T-helper 17 cell (primary cell): ENCODE measurements at regions not wholly inside any gene's neighbourhood (a gene's known extent, or its start where the extent isn't known, plus 50 kb on each side); places are given as distances from the start of the nearest gene placed in this dataset.

Experiments used
- ATAC-seq: fragments of 150-1000 bp; cut with Tn5 transposase; 2 replicates; pipeline ENCODE4 v1.10.0; 2021; ENCODE audit warnings: mild to moderate bottlenecking, moderate library complexity
- DNase-seq, 3 donors: peaks; one replicate each; pipeline versions ENCODE4 v3.0.0 to v3.0.0-alpha.2; 2020 to 2021
- H3K9me3 ChIP-seq: one replicate; pipeline ENCODE4 v1.7.0; 2013; ENCODE audit warnings: low read length, mild to moderate bottlenecking; ENCODE audit not compliant: control insufficient read depth, poor library complexity, severe bottlenecking
- H3K27ac Mint-ChIP-seq: one replicate; pipeline ENCODE4 v1.8.0; 2022; ENCODE audit warnings: mild to moderate bottlenecking, moderate library complexity, mixed read lengths
- H3K27me3 Mint-ChIP-seq: one replicate; pipeline ENCODE4 v1.8.0; 2022; ENCODE audit warnings: mixed read lengths
- H3K36me3 Mint-ChIP-seq: one replicate; pipeline ENCODE4 v1.8.0; 2022; ENCODE audit warnings: low read depth, mixed read lengths
- H3K4me1 Mint-ChIP-seq: one replicate; pipeline ENCODE4 v1.8.0; 2022; ENCODE audit warnings: mild to moderate bottlenecking, mixed read lengths
- H3K4me3 Mint-ChIP-seq: one replicate; pipeline ENCODE4 v1.8.0; 2022; ENCODE audit warnings: mild to moderate bottlenecking, moderate library complexity, mixed read lengths

DNA sequence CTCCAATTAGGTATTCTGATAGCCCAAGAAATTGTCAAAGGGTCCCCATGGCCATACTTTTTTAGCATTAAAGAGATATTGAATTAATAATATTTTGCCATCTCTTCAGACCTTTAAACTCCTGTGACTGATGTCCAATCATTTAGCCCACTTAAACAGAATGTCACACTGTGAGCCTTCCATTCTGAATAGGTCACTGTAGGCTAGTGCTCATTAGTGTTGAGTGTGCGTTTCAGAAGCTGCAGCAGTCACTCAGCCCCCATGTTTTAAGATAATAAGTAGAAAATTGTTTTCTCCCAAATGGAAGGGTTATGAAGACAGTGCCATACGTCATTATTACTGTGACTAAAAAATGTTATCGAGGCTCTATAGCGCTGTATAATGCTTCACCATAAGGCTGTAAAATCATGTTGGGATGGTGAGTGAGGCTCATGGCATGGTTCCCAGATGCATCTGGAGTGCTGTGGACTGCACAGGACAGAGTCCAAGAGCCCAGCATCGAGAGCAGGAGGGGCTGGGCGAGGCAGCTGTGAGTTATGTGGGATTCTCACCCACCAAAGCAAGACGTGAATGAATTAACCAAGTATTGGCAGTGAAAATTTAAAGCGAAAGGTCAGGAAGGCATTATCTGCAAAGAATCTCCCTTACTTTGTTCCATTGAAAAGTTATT, 2112.9 kb upstream of the WWC1 start:
- no peaks in the 10 kb centered on the region for H3K4me1 Mint-ChIP-seq

DNA sequence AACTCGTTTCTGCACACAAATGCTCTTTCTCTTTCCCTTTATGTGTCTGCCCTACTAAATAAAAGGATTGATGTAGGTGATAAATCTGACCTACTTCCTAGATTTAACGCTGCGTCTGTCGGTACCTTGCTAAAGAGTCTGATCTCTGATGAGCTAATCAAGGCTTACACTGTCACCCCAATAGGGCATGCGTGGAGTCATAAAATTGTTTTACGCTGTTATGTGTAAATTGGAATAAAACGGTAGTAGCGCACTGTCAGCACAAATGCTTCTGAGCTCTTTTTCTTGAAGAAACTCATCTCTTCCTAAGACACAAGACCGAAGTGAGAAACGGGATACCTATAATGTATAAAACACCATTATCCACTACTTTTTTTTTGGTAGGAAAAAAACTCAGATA, 2106.3 kb upstream of the WWC1 start:
- Mint-ChIP-seq H3K4me1 (no peaks in the 10 kb centered on the region), H3K4me3 (no peak overlapping the region), H3K27me3 (no peaks in the 10 kb centered on the region), H3K27ac (no peak overlapping the region), H3K36me3 (no peaks in the 10 kb centered on the region)
- no peaks in the 10 kb centered on the region for H3K9me3 ChIP-seq
- DNase-seq (no peak), ATAC-seq (no peak)

More for the DNA sequence above, 2112.9 kb upstream of the WWC1 start:
- H3K9me3 ChIP-seq = no peaks in the 10 kb centered on the region
- no peaks in the 10 kb centered on the region for H3K27me3 Mint-ChIP-seq
- H3K4me3 Mint-ChIP-seq = no peak overlapping the region
- ATAC-seq = no peak
- H3K27ac Mint-ChIP-seq = no peak overlapping the region
- no peak for DNase-seq
- no peaks in the 10 kb centered on the region for H3K36me3 Mint-ChIP-seq

DNA sequence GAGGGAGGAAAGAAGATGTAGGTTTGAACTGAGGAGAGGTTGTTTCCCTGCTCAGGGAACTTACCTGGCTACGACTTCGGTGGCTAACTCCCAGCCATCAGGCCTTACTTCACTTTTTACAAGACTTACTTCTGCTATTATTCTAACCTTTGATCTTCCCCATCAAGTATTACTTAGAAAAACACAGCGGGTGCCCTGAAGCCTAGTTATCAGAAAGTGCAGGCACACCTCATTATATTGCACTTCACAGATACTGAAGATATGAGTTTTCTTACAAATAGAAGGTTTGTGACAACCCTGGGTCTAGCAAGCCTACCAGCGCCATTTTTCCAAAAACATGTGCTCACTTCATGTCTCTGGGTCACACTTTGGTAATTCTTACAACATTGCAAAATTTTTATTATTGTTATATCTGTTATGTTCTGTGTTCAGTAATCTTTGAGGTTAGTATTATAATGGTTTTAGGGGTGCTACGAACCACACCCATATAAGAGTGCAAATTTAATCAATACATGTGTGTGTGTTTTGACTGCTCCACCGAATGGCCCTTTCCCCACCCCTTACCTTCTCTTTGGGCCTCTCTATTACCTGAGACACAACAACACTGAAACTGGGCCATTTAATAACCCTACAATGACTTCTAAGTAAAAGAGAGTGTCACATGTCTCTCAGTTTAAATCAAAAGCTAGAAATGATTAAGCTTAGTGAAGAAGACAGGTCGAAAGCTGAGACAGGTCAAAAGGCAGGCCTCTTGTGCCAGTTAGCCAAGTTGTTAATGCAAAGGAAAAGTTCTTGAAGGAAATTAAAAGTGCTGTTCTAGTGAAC, 2102.7 kb upstream of the WWC1 start:
- no peaks in the 10 kb centered on the region for H3K9me3 ChIP-seq
- no peak overlapping the region for H3K27ac Mint-ChIP-seq
- no peaks in the 10 kb centered on the region for H3K36me3 Mint-ChIP-seq
- no peaks in the 10 kb centered on the region for H3K4me1 Mint-ChIP-seq
- no peak overlapping the region for H3K4me3 Mint-ChIP-seq
- no peak for DNase-seq
- no peak for ATAC-seq
- H3K27me3 Mint-ChIP-seq = no peaks in the 10 kb centered on the region

GRCh38 chr5:166192696-166193095, 2098.7 kb upstream of the WWC1 start:
- Mint-ChIP-seq H3K4me1 (no peaks in the 10 kb centered on the region), H3K27me3 (no peaks in the 10 kb centered on the region), H3K4me3 (no peak overlapping the region), H3K27ac (no peak overlapping the region), H3K36me3 (no peaks in the 10 kb centered on the region)
- ATAC-seq = no peak
- no peaks in the 10 kb centered on the region for H3K9me3 ChIP-seq
- DNase-seq = no peak

GRCh38 chr5:166195981-166196380, 2095.5 kb upstream of the WWC1 start:
- Mint-ChIP-seq H3K36me3 (no peaks in the 10 kb centered on the region), H3K4me1 (no peaks in the 10 kb centered on the region), H3K27me3 (no peaks in the 10 kb centered on the region), H3K27ac (no peak overlapping the region), H3K4me3 (no peak overlapping the region)
- no peak for ATAC-seq
- DNase-seq = no peak
- no peaks in the 10 kb centered on the region for H3K9me3 ChIP-seq

DNA sequence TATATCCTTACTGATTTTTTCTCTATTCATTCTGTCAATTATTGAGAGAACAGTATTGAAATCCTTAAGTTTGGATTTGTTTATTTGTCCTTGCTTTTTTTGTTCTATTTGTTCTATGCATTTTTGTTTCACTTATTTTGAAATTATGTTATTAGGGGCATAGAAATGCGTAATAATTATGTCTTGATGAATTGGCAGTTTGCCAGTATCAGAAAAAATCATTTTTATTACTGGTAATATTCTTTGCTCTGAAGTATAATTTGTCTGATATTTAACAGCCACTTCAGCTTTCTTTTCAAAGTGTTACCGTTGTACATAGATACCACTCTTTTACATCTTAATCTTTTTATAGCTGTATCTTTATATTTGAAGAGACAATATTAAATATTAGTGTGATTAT, 2090.9 kb upstream of the WWC1 start:
- ATAC-seq (no peak), DNase-seq (no peak)
- Mint-ChIP-seq H3K27ac (no peak overlapping the region), H3K36me3 (no peaks in the 10 kb centered on the region), H3K4me3 (no peak overlapping the region), H3K4me1 (no peaks in the 10 kb centered on the region), H3K27me3 (no peaks in the 10 kb centered on the region)
- H3K9me3 ChIP-seq = no peaks in the 10 kb centered on the region

DNA sequence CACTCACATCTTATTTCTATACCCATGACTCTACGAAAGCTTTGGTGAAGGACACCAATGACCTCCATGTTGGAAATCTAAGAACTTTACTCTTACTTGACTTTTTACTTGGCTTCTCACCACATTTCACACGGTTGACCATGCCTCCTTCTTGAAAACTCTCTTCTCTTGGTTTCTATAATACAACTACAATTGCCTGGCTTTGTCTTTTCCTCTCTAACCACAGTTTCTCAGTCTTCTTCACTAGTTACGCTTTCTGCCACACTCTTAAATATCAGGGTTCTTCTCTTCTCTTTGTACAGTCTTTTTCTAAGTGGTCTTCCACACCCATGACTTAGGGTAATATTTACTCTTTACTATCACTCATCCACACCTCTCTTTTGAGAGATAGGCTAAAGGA, 2079.8 kb upstream of the WWC1 start:
- Mint-ChIP-seq H3K27ac (no peak overlapping the region), H3K27me3 (no peaks in the 10 kb centered on the region), H3K4me3 (no peak overlapping the region), H3K4me1 (no peaks in the 10 kb centered on the region), H3K36me3 (no peaks in the 10 kb centered on the region)
- peaks cover 3% of the 10 kb centered on the region for H3K9me3 ChIP-seq
- DNase-seq (no peak), ATAC-seq (no peak)

GRCh38 chr5:166236327-166236726, 2055.1 kb upstream of the WWC1 start:
- no peaks in the 10 kb centered on the region for H3K27me3 Mint-ChIP-seq
- H3K9me3 ChIP-seq = no peaks in the 10 kb centered on the region
- no peak overlapping the region for H3K4me3 Mint-ChIP-seq
- DNase-seq (no peak), ATAC-seq (no peak)
- H3K4me1 Mint-ChIP-seq = no peaks in the 10 kb centered on the region
- no peak overlapping the region for H3K27ac Mint-ChIP-seq
- no peaks in the 10 kb centered on the region for H3K36me3 Mint-ChIP-seq

DNA sequence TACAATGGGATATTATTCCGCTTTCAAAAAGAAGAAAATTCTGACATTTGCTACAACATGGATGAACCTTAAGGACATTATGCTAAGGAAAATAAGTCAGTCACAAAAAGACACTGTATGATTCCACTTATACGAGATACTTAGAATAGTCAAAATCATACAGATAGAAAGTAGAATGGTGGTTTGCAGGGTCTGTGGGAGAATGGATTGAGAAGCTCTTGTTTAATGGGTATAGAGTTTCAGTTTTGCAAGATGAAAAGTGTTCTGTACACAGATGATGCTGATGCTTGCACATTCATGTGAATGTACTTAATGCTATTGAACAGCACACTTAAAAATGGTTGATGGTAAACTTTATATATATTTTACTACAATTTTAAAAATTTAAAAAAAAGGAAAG, 2050.7 kb upstream of the WWC1 start:
- H3K27ac Mint-ChIP-seq = no peak overlapping the region
- DNase-seq (no peak), ATAC-seq (no peak)
- no peaks in the 10 kb centered on the region for H3K36me3 Mint-ChIP-seq
- H3K4me1 Mint-ChIP-seq = no peaks in the 10 kb centered on the region
- H3K9me3 ChIP-seq = no peaks in the 10 kb centered on the region
- no peak overlapping the region for H3K4me3 Mint-ChIP-seq
- no peaks in the 10 kb centered on the region for H3K27me3 Mint-ChIP-seq

DNA sequence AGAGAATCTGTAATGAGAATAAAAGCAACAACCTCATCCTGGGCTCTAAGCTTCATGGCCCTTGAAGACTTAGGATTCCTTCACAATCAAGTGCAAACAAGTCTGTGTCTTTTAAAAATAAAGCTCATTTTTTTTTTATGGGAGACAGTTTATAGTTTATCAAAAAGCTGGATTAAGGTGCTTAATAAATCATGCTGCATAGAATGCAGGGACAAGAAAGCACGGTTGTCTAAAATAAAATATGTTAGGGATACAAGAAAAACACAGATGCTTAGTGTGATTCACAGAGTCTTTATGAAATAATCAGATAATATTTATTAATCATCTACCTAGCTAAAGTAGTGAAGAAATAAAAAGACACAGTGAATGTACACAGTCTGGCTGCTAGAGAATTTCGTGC, 2045.9 kb upstream of the WWC1 start:
- ATAC-seq (no peak), DNase-seq (no peak)
- Mint-ChIP-seq H3K4me3 (no peak overlapping the region), H3K36me3 (no peaks in the 10 kb centered on the region), H3K27ac (no peak overlapping the region), H3K27me3 (no peaks in the 10 kb centered on the region), H3K4me1 (no peaks in the 10 kb centered on the region)
- no peaks in the 10 kb centered on the region for H3K9me3 ChIP-seq

GRCh38 chr5:166251786-166252185, 2039.7 kb upstream of the WWC1 start:
- Mint-ChIP-seq H3K27ac (no peak overlapping the region), H3K27me3 (no peaks in the 10 kb centered on the region), H3K4me3 (no peak overlapping the region), H3K4me1 (no peaks in the 10 kb centered on the region), H3K36me3 (no peaks in the 10 kb centered on the region)
- no peak for ATAC-seq
- no peaks in the 10 kb centered on the region for H3K9me3 ChIP-seq
- no peak for DNase-seq

GRCh38 chr5:166257661-166258060, 2033.8 kb upstream of the WWC1 start:
- no peak for ATAC-seq
- Mint-ChIP-seq H3K4me1 (no peaks in the 10 kb centered on the region), H3K36me3 (no peaks in the 10 kb centered on the region), H3K4me3 (no peak overlapping the region), H3K27me3 (no peaks in the 10 kb centered on the region), H3K27ac (no peak overlapping the region)
- no peak for DNase-seq
- no peaks in the 10 kb centered on the region for H3K9me3 ChIP-seq

- no peaks in the 10 kb centered on the region for H3K4me1 Mint-ChIP-seq
- DNase-seq (no peak), ATAC-seq (no peak)
- no peaks in the 10 kb centered on the region for H3K36me3 Mint-ChIP-seq
- H3K9me3 ChIP-seq = no peaks in the 10 kb centered on the region
- no peak overlapping the region for H3K27ac Mint-ChIP-seq
- no peaks in the 10 kb centered on the region for H3K27me3 Mint-ChIP-seq
- H3K4me3 Mint-ChIP-seq = no peak overlapping the region
Observed at GRCh38 chr5:166262395-166262794, 2029.0 kb upstream of the WWC1 start.

- Mint-ChIP-seq H3K27ac (no peak overlapping the region), H3K4me3 (no peak overlapping the region), H3K27me3 (no peaks in the 10 kb centered on the region), H3K4me1 (no peaks in the 10 kb centered on the region), H3K36me3 (no peaks in the 10 kb centered on the region)
- ATAC-seq (no peak), DNase-seq (no peak)
- H3K9me3 ChIP-seq = no peaks in the 10 kb centered on the region
Observed at GRCh38 chr5:166267907-166268306, 2023.5 kb upstream of the WWC1 start.
